GM21825 (cell line): ENCODE measurements at regions not wholly inside any gene's neighbourhood (a gene's known extent, or its start where the extent isn't known, plus 50 kb on each side); places are given as distances from the start of the nearest gene placed in this dataset.
"Not testable (repeated sequence)": the region's sequence is repeated elsewhere in the genome, so short reads cannot be mapped to it uniquely, and the experiment has no call there.

ENCODE experiments used
- ATAC-seq: cut with Tn5 transposase; IDR thresholded peaks from one replicate; pipeline ENCODE4 v1.9.1; 2021; ENCODE audit warnings: mild to moderate bottlenecking, moderate library complexity; ENCODE audit not compliant: unreplicated experiment

DNA sequence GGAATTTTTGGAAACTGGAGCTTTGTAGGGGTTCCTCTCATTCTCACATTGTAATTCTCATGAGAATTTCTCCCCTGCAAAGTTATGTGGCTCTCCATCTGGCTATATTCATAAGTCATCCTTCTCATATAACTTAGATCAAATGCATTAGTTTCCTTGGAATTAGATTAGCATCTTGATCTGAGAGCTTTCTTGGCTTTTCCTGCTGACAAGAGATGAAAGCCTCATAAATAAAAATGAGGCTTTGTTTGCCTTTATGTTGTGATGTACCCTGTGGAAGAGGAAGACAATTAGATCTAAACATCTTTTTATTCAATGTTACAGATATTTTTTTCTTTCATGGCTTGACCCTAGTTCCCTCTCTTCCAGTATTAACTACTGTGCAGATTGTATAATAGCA, 165.4 kb upstream of the ZPLD1 start:
- ATAC-seq, result no peak

DNA sequence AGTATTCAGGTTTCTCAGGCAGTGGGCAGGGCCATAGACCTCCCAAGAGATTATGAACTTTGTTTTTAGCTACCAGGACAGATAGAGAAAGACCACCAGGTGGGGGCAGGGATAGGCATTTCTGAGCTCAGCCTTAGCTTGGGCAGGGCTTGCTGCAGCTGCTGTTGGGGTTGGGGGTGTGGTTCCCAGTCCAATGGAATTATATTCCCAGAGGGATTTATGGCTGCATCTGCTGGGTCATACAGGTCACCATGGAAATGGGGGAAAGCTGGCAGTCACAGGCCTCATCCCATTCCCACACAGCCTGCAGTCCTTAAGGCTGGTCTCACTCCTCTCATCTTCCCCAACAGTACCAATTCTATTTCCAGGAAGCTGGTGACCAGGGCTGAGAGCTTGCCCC, 144.6 kb upstream of the ZPLD1 start:
- no peak for ATAC-seq

DNA sequence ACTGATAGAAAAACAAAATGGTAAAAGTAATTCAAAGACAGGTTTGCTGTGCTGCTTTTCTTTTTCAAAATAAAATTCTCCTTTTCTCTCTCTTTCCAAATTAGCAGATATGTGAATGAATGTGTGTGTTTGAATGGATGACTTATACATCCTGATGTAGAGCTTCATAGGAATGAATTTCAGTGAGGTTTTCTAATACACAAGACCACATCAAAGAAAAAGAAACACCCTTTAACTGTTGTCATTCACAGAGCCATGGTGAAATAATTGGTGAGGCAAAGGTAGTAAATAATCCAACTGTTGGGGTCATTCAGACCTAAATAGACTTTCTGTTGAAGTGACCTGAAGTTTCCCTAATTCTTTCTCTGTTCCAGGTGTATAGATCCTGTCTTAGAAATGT, 139.1 kb upstream of the ZPLD1 start:
- ATAC-seq, result no peak

DNA sequence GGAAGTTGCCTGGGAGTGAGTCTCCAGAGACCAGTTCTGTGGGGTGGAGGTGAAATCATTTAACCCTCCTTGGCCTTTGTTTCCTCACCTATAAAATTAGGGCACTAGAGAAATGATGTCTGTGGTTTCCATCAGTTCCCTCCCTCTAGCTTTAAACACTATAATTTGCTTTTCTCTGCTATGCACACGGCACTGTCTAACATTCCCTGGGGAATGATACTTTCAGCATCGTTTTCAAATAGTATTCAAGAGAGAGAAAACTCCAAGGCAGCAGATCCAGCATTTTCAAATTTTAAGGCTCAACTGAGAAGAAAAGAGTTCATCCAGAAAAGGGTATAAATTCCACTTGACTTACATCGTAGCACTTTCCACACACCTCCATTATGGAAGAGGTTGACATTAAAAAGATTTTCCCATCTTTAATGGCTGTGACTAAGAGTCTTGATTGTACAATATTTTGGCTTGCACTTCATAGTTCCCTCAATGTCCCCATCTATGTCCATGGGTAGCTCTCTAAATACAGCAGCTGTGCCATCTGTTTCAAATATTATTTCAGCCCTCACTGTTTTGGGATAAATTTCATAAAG, 137.7 kb upstream of the ZPLD1 start:
- no peak for ATAC-seq

DNA sequence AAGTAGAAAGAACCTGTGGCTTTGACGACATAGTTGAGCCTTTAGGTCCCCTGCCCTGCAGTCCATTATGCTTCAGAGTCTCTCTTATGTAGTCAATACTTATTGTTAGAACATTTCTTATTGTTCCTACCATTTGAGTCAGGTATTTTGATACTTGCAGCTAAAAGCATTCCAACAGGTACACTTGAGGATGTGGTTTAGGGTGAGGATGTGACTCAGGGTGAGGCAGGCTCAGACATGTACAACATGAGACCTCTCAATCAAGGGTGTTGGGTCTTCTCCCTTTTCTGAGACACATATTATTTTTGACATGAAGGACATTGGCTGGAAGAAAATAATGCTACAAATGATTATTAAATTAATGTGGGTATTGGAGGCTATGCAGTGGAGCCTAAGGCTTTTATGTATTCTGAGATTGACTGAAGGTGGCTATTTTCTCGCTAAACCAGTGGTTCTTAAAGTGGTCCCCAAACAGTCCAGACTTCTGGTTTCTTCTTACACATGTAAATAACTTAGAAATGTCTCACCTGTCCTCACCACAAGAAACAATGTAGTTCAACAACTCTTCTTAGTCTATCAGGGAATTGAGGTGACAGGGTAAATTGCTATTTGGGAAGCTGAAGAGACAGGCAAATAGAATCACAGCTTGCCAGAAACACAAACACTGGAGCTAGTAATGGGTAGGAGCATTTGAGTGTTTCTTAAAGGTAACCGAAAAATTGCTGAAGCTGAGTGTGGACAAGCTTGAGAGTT, 135.5 kb upstream of the ZPLD1 start:
- ATAC-seq, result no peak

DNA sequence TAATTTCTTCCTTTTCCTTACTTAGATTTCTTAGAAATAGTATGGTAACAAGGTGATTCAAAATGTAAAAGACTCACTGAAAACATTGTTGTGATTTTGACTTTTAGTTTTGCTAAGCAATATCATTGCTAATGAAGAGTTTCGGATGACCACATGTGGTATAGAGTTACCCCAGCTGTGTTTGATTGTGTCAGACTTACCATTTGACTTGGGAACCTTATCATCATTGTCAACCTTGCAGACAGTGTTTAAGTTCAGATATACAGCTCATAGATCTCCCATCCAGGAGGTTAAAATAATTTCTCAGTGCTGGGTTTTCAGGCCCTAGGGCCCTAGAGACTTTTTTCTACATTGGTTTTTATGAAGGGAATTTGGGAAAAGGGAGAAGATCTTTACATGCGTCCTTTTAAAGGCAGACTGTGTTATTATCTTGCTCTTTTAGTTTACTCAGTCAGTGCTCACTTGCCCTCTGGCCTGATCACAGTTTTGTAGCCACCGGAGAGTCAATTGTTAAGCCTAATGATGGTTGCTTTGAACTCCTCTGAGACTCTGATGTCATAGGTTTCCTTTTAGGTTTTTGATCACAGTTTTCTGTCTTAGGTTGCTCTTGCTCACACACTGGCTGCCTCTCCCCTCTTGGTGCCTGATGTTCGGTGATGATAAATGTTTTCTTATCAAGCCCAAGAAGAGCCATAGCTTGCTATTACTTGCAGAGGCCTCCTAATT, 133.5 kb upstream of the ZPLD1 start:
- no peak for ATAC-seq

DNA sequence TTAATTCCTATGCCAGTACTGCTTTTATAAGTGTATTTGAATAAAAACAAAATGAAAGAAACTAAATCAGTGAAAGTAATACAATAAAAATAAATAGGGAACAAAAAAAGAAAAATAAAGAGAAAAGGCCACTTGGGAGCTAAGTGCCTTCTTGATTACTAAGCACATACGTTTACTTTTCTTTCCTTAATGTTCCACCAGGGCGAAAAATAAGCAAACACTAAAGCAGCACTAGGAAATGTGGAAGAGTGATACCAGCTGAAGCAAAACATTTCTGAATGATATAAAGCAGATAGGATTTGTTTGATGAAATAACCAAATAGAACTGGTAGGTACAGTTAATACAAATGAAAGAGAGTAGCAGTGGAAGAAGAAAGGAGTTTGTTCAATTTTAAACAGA, 132.8 kb upstream of the ZPLD1 start:
- ATAC-seq, result no peak

DNA sequence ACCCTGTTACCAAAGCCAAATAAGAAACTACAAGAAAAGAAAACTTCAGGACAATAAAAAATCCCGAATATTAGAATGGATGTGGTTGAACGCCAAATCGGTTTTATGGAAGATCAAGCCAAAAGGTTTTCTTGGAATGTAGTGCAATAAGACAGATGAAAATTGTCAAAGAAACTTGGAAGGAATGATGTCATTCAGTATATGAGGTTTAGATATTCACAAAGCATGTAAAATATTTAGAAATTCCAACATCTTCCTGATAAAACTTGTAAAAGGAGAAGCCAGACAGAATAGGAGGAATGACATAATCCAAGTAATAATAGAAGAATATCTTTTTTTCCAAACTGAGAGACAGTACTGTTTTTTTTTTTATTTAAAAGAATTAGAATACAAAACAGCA, 130.3 kb upstream of the ZPLD1 start:
- ATAC-seq, result no peak

DNA sequence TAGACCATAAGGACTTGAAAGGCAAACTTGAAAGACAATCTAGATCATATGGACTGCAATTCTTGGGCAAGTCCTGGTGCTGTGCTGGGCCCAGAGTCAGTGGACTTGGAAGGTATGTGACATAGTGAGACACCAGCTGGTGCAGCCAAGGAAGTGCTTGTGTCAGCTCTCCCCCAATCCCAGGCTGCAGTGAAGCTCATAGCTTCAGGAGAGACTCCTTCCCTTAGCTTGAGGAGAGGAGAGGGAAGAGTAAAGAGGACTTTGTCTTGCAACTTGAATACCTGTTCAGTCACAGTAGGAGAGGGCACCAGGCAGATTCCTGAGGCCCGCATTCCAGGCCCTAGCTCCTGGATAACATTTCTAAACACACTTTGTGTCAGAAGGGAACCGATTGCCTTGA, 127.4 kb upstream of the ZPLD1 start:
- no peak for ATAC-seq

DNA sequence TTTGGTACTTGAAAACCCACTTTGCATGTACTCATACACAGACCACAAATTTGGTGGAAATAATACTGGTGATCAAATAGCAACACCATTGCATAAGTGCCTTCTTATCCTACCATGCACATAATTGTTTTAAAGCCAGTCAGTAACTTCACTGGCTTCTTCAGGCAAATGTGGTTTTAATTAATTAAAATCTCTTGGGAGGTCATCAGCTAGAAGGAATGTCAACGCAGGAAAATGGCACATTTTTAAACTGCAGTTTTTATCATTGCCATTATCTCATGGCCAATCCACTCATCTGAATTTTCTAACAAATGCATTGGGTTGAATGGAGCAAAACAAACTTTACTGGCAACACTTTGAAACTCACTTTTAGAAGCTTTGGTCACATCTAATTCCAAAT, 105.7 kb upstream of the ZPLD1 start:
- no peak for ATAC-seq

DNA sequence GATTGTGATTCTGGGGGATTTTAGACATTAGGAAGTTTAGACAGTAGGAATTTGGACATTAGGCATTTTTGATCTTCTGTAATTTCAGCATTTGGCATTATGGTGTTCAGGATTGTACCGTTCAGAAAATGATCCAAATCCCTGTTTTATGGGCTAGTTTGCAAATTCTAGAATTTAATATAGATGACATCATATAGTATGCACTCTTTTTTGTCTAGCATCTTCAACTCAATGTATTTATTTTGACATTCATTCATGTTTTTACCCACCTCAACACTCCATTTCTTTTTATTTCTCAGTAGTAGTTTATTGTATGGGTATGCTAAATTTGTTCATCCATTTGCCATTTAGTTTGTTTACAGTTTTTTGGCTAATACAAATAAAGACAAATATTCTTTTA, 105.3 kb upstream of the ZPLD1 start:
- no peak for ATAC-seq

DNA sequence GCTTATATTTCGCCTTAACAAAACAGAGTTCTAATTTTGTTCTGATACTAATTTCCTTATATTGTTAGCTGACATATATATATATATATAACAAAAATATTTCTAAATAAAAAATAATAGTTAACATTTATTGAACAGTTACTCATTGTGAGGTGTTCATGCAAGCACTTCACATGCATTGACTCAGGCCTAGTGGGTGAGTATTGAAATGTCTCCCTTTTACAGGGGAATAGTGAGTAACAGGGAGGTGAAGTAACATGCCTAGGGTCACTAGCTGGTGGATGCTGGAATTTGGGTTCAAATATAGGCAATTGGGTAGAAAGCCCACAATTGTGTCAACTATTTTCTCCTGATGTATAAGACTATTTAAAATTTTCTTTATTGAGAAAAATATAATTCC, 102.6 kb upstream of the ZPLD1 start:
- ATAC-seq, result no peak

DNA sequence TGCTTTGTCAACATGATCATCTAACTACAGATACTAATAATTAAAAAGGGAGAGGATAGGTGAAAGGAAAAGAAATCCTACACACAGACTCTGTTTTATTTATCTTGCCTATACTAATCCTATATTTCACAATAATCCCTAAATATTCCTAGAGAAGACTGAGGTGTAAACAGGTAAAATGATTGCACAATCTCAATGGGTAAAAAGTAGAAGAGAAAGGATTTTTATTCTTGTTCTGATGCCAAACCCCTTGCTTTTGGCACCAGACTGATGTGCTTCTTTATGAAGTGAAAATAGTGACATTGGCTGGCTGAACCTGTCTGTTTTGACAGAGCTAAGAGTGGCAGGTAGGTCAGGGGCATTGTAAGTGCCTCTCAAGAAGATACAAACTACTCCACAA, 101.9 kb upstream of the ZPLD1 start:
- ATAC-seq, result no peak

DNA sequence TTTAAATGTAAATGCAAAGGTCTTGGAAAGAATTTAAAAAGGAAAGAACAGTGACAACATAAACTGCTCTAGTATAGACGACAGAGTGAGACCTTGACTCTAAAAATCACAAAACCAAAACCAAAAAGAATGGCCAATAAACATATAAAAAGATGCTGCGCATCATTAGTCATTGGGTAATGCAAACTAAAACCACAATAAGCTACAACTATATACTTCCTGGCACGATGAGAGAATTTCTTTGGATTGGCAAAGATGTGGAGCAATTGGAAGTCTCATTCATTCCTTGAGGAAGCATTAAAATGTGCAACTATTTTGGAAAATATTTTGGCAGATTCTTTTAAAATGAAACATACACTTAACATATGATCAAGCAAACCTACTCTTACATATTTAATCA, 98.7 kb upstream of the ZPLD1 start:
- ATAC-seq, result no peak

DNA sequence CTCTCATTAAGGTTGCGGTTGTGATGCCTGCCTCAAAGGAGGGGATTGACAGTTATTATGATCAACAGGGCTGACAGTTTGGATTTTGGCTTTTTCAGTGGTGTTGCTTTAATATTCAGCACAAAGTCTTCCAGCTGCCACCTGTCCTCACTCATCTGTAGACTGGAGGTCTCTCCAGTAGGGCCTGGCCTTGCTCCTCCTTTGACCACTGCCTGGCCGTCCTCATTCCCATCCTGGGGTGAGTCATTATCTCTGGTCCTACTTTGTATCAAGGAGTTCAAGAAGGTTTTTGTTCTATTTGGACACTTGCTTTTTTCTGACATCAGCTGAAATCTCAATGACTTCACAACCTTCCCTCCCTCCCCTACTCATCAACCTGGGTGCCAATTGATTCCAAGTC, 95.1 kb upstream of the ZPLD1 start:
- ATAC-seq, result no peak

DNA sequence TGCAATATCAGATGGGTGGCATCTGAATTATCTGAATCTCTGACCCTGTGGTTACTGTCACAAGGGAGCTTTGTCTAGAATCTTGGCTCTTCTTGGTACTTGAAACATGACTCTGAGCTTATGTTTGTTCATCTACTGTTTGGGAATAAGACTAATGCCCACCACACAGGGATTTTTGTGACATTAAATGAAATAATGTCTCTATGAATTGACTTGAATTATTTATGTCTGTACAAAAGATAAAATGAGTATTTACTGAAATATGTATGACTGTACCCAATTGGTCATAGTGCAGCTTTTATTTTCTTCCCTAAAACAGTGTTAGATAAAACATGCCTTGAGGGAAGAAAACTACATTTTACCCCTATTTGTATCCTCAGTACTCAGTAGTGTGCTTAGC, 87.9 kb upstream of the ZPLD1 start:
- no peak for ATAC-seq

DNA sequence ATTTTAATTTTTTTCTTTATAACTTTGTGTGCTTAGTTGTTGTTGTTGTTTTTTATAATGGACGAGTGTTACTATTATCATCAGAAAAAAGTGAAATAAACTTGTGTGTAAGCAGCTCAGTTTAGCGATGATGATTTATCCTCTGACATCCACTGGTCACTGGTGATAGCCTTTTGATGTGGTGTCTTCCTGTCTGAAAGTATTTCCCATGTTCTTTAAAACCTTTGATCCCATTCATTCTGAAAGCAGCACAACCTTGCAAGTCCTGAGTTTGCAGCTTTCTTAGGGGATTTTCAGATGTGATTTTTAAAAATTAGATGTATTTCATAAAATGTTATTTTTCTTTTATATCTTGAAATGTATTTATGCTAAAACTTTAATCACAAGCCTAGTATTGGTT, 85.9 kb upstream of the ZPLD1 start:
- ATAC-seq, result no peak

DNA sequence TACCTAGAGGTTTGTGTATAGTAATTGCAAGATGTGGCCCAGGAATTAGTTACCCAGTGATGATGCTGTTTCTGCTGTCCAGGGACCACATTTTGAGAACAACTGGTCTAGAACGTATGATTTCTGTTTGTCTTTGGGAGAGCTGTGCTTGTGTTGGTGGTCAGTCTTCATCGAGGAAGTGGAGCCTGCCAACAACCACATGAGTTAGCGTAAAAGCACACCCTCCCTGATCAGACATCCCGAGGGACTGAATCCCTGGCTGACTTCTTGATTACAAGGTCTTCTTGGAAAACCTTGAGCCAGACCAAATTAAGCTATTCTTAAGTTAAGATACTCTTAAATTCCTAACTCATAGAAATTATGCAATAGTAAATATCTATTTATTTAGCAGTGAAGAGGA, 81.7 kb upstream of the ZPLD1 start:
- no peak for ATAC-seq

DNA sequence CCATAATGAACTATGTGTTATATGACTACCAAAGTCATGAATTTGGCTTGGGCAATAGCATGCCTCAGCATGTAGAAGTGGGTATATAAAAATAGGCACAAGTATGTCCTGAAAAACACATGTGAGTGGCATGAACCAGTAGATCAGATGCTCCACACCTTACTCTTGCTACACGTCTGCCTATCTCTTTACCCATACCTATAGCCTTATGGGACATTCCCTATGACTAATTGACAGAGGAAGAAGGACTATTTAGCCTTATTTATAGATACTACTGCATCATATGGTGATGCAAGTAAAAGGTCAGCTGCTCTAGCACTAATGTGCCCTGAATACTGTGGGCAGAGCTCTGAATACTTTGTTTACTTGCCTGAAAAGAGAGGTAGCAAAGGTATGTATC, 81.0 kb upstream of the ZPLD1 start:
- no peak for ATAC-seq

DNA sequence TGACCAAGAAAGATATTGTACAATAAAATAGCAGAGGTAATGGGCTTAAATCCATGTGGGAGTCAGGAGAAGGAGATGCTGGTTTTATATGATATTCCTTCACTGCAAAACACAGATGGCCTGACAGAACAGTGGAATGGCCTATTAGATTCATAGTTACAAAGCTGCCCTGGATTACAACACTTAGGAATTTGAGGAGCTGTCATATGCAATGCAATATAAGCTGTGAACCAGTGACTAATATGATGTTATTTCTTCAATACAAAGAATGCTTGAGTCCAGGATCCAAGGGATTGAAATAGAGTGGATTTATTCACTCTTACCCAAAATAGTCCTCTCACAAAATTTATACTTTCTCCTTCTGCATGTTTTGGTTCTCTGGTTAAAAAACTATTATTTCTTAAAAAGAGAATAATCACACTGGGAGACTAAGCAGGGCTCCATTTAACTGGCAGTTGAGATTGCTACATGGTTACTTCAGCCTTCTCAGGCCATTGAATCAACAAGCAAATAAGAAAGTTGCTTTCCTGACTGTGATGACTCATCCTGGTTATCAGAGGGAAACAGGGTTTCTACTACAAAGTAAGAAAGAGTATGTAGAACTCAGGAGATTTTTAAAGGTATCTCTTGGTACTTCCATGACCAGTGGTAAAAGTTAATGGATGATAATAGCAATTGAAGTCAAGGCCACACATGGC, 79.8 kb upstream of the ZPLD1 start:
- no peak for ATAC-seq

DNA sequence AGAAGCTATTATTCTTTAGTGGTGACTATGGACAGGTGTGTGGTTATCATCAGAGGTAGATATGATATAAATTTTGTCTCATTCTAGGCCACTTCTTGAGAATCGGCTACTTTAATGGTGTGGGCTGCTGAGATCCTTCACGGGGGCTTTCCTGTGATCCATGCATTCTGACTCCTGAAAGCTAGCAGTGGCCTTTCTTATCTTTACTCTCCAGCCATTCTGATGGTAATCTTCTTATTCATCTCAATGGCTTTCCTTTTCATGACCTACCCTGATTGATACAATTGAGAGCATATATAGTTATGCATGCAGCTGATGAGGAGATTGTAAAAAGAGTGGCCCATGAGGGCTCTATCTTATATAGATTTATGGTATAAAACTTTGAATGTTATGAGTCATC, 78.3 kb upstream of the ZPLD1 start:
- no peak for ATAC-seq

DNA sequence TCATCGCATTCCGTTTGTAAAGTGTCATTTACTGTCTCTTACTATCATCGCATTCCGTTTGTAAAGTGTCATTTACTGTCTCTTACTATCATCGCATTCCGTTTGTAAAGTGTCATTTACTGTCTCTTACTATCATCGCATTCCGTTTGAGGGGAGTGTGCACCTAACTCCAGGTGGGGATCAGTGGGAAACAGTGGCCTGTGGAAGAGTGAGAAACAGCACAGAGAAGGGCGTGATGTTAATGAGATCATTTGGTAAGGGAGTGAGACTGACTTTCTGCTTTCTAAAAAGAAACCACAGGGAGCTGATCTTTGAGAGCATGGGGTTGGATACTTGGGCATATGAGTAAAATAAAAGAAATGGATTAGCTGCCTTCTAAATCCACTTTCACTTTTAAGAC, 77.5 kb upstream of the ZPLD1 start:
- not testable (repeated sequence) for ATAC-seq
